GM12878 (cell line): ENCODE measurements at regions not wholly inside any gene's neighbourhood (a gene's known extent, or its start where the extent isn't known, plus 50 kb on each side); places are given as distances from the start of the nearest gene placed in this dataset.

Experiments used
- ATAC-seq: fragments of 200-7000 bp; cut with Tn5 transposase; 3 replicates; pipeline ENCODE4 v1.9.1; 2020; ENCODE audit warnings: mild to moderate bottlenecking, moderate library complexity
- BruUV-seq: library from RNA; stranded (reverse); fragments of 400-500 nt; replicated peaks from 2 replicates; lab custom pipeline; 2021; lab: Mats Ljungman, UMichigan
- CTCF ChIA-PET: fragments of 300-600 bp; sonication (Branson Sonifier 250); formaldehyde crosslinking; extraction: SDS; loops from one replicate; lab custom pipeline; 2021; ENCODE audit warnings: inconsistent platforms; lab: Yijun Ruan, JAX
- POLR2A ChIA-PET: fragments of 350-600 bp; formaldehyde crosslinking; extraction: SDS; loops from one replicate; lab custom pipeline; 2021; ENCODE audit warnings: inconsistent platforms; lab: Charles Lee
- RAD21 ChIA-PET: fragments of 300-600 bp; sonication (Branson Sonifier 250); formaldehyde crosslinking; loops from one replicate; lab custom pipeline; 2023; ENCODE audit warnings: antibody characterized with exemption; ENCODE audit not compliant: unreplicated experiment; lab: Charles Lee
- SMC1A ChIA-PET: fragments of 300-600 bp; sonication (Branson Sonifier 250); formaldehyde crosslinking; loops from one replicate; lab custom pipeline; 2023; ENCODE audit not compliant: unreplicated experiment, uncharacterized antibody; lab: Charles Lee
- DNase-seq: peaks from one replicate; pipeline ENCODE4 v3.0.0-alpha.2; 2011; ENCODE audit warnings: low read depth, low spot score
- FAIRE-seq: peaks from 3 replicates; lab custom pipeline; 2011; peaks lifted over from hg19 to GRCh38; lab: Jason Lieb, UNC
- H2AFZ ChIP-seq: 2 replicates; pipeline ENCODE4 v1.6.0; 2011; ENCODE audit warnings: low read depth, low read length, control low read depth; ENCODE audit not compliant: control insufficient read depth
- H3K27ac ChIP-seq: 2 replicates; pipeline ENCODE4 v1.5.1; 2011; ENCODE audit warnings: control low read depth; ENCODE audit not compliant: control insufficient read depth, insufficient read depth
- H3K27me3 ChIP-seq, 2 experiments: replicated peaks in 1 of 2; 2 replicates each; pipeline versions ENCODE4 v1.6.0 to v1.6.1; 2011; ENCODE audit warnings: low read length in 1 of 2; ENCODE audit not compliant: control insufficient read depth in 2 of 2, insufficient read depth in 2 of 2
- H3K36me3 ChIP-seq, 2 experiments: 2 replicates each; pipeline ENCODE4 v1.5.1; 2011; ENCODE audit warnings: low read length in 1 of 2; ENCODE audit not compliant: control insufficient read depth in 2 of 2, insufficient read depth in 2 of 2
- H3K4me1 ChIP-seq: 2 replicates; pipeline ENCODE4 v1.6.1; 2011; ENCODE audit warnings: mild to moderate bottlenecking, low read length, moderate library complexity, mixed read lengths; ENCODE audit not compliant: control insufficient read depth, insufficient read depth
- H3K4me2 ChIP-seq: 2 replicates; pipeline ENCODE4 v1.6.0; 2011; ENCODE audit warnings: control low read depth; ENCODE audit not compliant: control insufficient read depth, insufficient read depth
- H3K4me3 ChIP-seq: fragments of 200-600 bp; sonication (generic); 2 replicates; pipeline ENCODE4 v1.5.1; 2016
- H3K79me2 ChIP-seq: 2 replicates; pipeline ENCODE4 v1.6.0; 2011; ENCODE audit warnings: low read length; ENCODE audit not compliant: control insufficient read depth, insufficient read depth
- H3K9ac ChIP-seq: 2 replicates; pipeline ENCODE4 v1.8.0; 2011; ENCODE audit warnings: low read length, control low read depth, mixed read lengths; ENCODE audit not compliant: control insufficient read depth, insufficient read depth
- H3K9me3 ChIP-seq: replicated peaks from 3 replicates; pipeline ENCODE4 v1.5.1; 2011; ENCODE audit warnings: mild to moderate bottlenecking, low read length; ENCODE audit not compliant: control insufficient read depth, insufficient read depth
- H4K20me1 ChIP-seq: 2 replicates; pipeline ENCODE4 v1.6.0; 2011; ENCODE audit not compliant: control insufficient read depth, insufficient read depth
- ATF7 ChIP-seq: fragments of 450-650 bp; IDR thresholded peaks from 2 replicates; pipeline ENCODE4 v1.6.1; 2016; ENCODE audit warnings: low read depth, mild to moderate bottlenecking
- BMI1 ChIP-seq: fragments of 450-650 bp; IDR thresholded peaks from 2 replicates; pipeline ENCODE4 v1.6.1; 2016; ENCODE audit warnings: mild to moderate bottlenecking, moderate library complexity, borderline replicate concordance
- CBX5 ChIP-seq: sonication (generic); IDR thresholded peaks from 2 replicates; pipeline ENCODE4 v1.6.1; 2016; ENCODE audit warnings: low read depth, moderate library complexity, mild to moderate bottlenecking, inconsistent platforms
- CEBPB ChIP-seq, 2 experiments: fragments of 150-350 bp in 1 of 2; IDR thresholded peaks; 2 replicates each; pipeline ENCODE4 v1.6.1; 2012 to 2014; ENCODE audit warnings: low read depth in 2 of 2, low read length in 2 of 2, borderline replicate concordance in 1 of 2, inconsistent platforms in 1 of 2
- CREM ChIP-seq: IDR thresholded peaks from 2 replicates; pipeline ENCODE4 v1.6.1; 2014; ENCODE audit warnings: antibody characterized with exemption, low read depth
- ETV6 ChIP-seq, 2 experiments: fragments of 450-650 bp in 1 of 2; IDR thresholded peaks in 1 of 2; conservative IDR thresholded peaks in 1 of 2; 2 replicates each; pipeline ENCODE4 v1.6.1; 2014; ENCODE audit warnings: antibody characterized with exemption in 1 of 2, borderline replicate concordance in 1 of 2, low read depth in 1 of 2, mild to moderate bottlenecking in 1 of 2, moderate library complexity in 1 of 2
- HDAC2 ChIP-seq: fragments of 200-600 bp; sonication (generic); IDR thresholded peaks from 2 replicates; pipeline ENCODE4 v1.6.1; 2017
- PAX8 ChIP-seq: fragments of 450-650 bp; IDR thresholded peaks from 2 replicates; pipeline ENCODE4 v1.6.1; 2017; ENCODE audit warnings: mild to moderate bottlenecking, moderate library complexity
- RUNX3 ChIP-seq: IDR thresholded peaks from 2 replicates; pipeline ENCODE4 v1.6.1; 2012; ENCODE audit warnings: low read length, inconsistent platforms
- WGBS: methylation state at CpG from one replicate; pipeline ENCODE4 v1.1.6; 2016; ENCODE audit warnings: low lambda C conversion rate; ENCODE audit not compliant: insufficient replicate concordance, insufficient coverage; ENCODE audit errors: missing lambda C conversion rate; 5-methylcytosine and 5-hydroxymethylcytosine counted together
- in situ Hi-C: fragments of 300-500 bp; cut with MboI; formaldehyde crosslinking; loops from 9 replicates; pipeline ENCODE4 v1.14.3; 2018; ENCODE audit warnings: mixed read lengths
- intact Hi-C: fragments of 100-400 bp; cut with micrococcal nuclease; formaldehyde crosslinking; loops from one replicate; pipeline ENCODE4 v1.14.2; 2022; ENCODE audit not compliant: unreplicated experiment
- TF ChIP-seq, protein P1 (sequence below): IDR thresholded peaks from 2 replicates; pipeline ENCODE4 v1.6.1; 2011; ENCODE audit warnings: low read depth, low read length, improper control_type of control experiment, borderline replicate concordance
- TF ChIP-seq, protein P2 (sequence below): fragments of 450-650 bp; IDR thresholded peaks from 2 replicates; pipeline ENCODE4 v1.6.1; 2014; ENCODE audit warnings: mild to moderate bottlenecking
- TF ChIP-seq, protein P3 (sequence below): IDR thresholded peaks from 2 replicates; pipeline ENCODE4 v1.6.1; 2012; ENCODE audit warnings: mild to moderate bottlenecking, low read depth, low read length

DNA sequence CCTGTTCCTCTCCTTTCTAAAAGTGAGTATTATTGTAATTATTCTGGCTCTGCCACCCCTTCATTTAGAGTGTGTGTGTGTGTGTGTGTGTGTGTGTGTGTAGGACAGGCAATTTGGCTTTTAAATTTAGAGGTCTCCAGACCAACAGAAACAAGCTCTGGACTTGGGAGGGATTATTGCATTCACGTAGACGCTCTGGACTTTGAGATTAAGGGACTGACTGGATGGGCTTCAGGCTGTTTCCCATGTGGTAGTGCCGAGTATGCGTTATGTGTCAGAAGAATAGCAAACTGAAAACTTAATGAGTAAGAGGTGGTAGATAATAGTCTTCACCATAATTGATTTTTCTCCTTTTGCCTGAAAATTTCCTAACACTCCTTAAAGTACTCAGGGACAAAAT, 281.9 kb downstream of the USP25 start:
- Histone ChIP-seq H3K4me1 (no peaks in the 10 kb centered on the region), H3K9me3 (no peaks in the 10 kb centered on the region), H2AFZ (no peak overlapping the region), H3K27ac (no peak overlapping the region), H3K9ac (no peak overlapping the region), H3K4me3 (no peak overlapping the region), H3K4me2 (no peak overlapping the region)
- DNase-seq, result no peak
- ChIA-PET SMC1A (no interaction called here), CTCF (interaction anchor here (0.6 to 1.2 kb wide), 2 partner anchors 31 to 645 kb away, joined by 3 to 5 read pairs; no protein-coding TSS in a partner anchor), RAD21 (no interaction called here), POLR2A (interaction anchor here (0.7 kb wide), 1 partner anchor 85 kb away, joined by 5 read pairs; no protein-coding TSS in a partner anchor)
- BruUV-seq, result no TSS peak
- TF ChIP-seq, protein P1, sequence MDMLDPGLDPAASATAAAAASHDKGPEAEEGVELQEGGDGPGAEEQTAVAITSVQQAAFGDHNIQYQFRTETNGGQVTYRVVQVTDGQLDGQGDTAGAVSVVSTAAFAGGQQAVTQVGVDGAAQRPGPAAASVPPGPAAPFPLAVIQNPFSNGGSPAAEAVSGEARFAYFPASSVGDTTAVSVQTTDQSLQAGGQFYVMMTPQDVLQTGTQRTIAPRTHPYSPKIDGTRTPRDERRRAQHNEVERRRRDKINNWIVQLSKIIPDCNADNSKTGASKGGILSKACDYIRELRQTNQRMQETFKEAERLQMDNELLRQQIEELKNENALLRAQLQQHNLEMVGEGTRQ, result no peak
- TF ChIP-seq, all 136 proteins: peak for 0
- intact Hi-C loops (no loop called here), in situ Hi-C loops (no loop called here)
- WGBS, result 10% methylated on average over 4 of the region's 4 CpGs
- Histone ChIP-seq H3K36me3 (no peaks in the 10 kb centered on the region), H3K27me3 (no peaks in the 10 kb centered on the region), H4K20me1 (no peaks in the 10 kb centered on the region), H3K79me2 (no peaks in the 10 kb centered on the region)
- ATAC-seq (no peak), FAIRE-seq (no peak)

DNA sequence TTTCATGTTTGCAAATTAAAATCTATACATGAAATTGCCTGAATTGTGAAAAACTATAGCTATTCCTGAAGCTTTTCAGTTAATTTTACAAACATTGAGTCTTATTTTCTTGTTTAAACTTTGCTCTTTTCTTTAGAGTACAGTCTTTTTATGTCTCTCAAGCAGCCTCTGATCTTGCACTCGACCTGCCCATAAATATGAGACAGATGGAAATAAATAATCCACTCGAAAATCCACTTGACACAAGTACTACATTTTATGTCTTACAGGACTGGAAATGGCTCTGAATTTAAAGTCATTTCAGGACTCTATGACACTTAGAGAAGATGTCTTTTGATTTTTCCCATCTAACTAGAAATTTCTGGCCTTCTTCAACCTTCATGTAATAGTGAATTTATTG, 283.8 kb downstream of the USP25 start:
- H2AFZ ChIP-seq, result no peak overlapping the region
- H3K4me2 ChIP-seq, result no peak overlapping the region
- no peaks in the 10 kb centered on the region for H3K27me3 ChIP-seq
- no peak for DNase-seq
- H3K36me3 ChIP-seq, result no peaks in the 10 kb centered on the region
- ATAC-seq, result no peak
- TF ChIP-seq, protein P2, sequence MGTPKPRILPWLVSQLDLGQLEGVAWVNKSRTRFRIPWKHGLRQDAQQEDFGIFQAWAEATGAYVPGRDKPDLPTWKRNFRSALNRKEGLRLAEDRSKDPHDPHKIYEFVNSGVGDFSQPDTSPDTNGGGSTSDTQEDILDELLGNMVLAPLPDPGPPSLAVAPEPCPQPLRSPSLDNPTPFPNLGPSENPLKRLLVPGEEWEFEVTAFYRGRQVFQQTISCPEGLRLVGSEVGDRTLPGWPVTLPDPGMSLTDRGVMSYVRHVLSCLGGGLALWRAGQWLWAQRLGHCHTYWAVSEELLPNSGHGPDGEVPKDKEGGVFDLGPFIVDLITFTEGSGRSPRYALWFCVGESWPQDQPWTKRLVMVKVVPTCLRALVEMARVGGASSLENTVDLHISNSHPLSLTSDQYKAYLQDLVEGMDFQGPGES, result no peak
- no peak for TF ChIP-seq RUNX3
- no peak for TF ChIP-seq PAX8
- no peak for TF ChIP-seq BMI1
- no peak for TF ChIP-seq HDAC2
- TF ChIP-seq ATF7, result no peak
- TF ChIP-seq ETV6 (conservative IDR thresholded peaks at IDR 0.05 in 1 of 2, IDR thresholded peaks at IDR 0.05 in 1 of 2; ENCODE audit: borderline replicate concordance in 1 of 2, low read depth in 1 of 2), result no peak
- no peak for TF ChIP-seq CREM
- no peak for TF ChIP-seq CBX5
- TF ChIP-seq CEBPB (IDR thresholded peaks at IDR 0.05; ENCODE audit: borderline replicate concordance in 1 of 2, low read depth in 2 of 2, low read length in 2 of 2), result no peak
- TF ChIP-seq, protein P3, sequence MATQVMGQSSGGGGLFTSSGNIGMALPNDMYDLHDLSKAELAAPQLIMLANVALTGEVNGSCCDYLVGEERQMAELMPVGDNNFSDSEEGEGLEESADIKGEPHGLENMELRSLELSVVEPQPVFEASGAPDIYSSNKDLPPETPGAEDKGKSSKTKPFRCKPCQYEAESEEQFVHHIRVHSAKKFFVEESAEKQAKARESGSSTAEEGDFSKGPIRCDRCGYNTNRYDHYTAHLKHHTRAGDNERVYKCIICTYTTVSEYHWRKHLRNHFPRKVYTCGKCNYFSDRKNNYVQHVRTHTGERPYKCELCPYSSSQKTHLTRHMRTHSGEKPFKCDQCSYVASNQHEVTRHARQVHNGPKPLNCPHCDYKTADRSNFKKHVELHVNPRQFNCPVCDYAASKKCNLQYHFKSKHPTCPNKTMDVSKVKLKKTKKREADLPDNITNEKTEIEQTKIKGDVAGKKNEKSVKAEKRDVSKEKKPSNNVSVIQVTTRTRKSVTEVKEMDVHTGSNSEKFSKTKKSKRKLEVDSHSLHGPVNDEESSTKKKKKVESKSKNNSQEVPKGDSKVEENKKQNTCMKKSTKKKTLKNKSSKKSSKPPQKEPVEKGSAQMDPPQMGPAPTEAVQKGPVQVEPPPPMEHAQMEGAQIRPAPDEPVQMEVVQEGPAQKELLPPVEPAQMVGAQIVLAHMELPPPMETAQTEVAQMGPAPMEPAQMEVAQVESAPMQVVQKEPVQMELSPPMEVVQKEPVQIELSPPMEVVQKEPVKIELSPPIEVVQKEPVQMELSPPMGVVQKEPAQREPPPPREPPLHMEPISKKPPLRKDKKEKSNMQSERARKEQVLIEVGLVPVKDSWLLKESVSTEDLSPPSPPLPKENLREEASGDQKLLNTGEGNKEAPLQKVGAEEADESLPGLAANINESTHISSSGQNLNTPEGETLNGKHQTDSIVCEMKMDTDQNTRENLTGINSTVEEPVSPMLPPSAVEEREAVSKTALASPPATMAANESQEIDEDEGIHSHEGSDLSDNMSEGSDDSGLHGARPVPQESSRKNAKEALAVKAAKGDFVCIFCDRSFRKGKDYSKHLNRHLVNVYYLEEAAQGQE, result no peak
- in situ Hi-C loops (no loop called here), intact Hi-C loops (no loop called here)
- H3K9me3 ChIP-seq, result no peaks in the 10 kb centered on the region
- FAIRE-seq, result no peak
- no peaks in the 10 kb centered on the region for H3K79me2 ChIP-seq
- H3K9ac ChIP-seq, result no peak overlapping the region
- H3K4me3 ChIP-seq, result no peak overlapping the region
- POLR2A ChIA-PET, result no interaction called here
- SMC1A ChIA-PET, result no interaction called here
- WGBS, result 4% methylated on average over 2 of the region's 2 CpGs
- CTCF ChIA-PET, result no interaction called here
- H3K4me1 ChIP-seq, result no peaks in the 10 kb centered on the region
- RAD21 ChIA-PET, result no interaction called here
- H4K20me1 ChIP-seq, result no peaks in the 10 kb centered on the region
- no TSS peak for BruUV-seq
- H3K27ac ChIP-seq, result no peak overlapping the region
